H7 (cell line): ENCODE measurements at regions not wholly inside any gene's neighbourhood (a gene's known extent, or its start where the extent isn't known, plus 50 kb on each side); places are given as distances from the start of the nearest gene placed in this dataset.
"Not testable (repeated sequence)": the region's sequence is repeated elsewhere in the genome, so short reads cannot be mapped to it uniquely, and the experiment has no call there.

Source experiments
- DNase-seq: peaks from one replicate; pipeline ENCODE4 v3.0.0; 2012
- H3K27me3 ChIP-seq: 2 replicates; pipeline ENCODE4 v1.6.0; 2011; ENCODE audit warnings: mild to moderate bottlenecking, low read length; ENCODE audit not compliant: control insufficient read depth, insufficient read depth
- H3K36me3 ChIP-seq: replicated peaks from 2 replicates; pipeline ENCODE4 v1.5.1; 2011; ENCODE audit warnings: low read length; ENCODE audit not compliant: control insufficient read depth, insufficient read depth
- H3K4me3 ChIP-seq: 2 replicates; pipeline ENCODE4 v1.5.1; 2011; ENCODE audit warnings: low read depth, mild to moderate bottlenecking, control low read depth, low read length, moderate library complexity; ENCODE audit not compliant: insufficient read depth

DNA sequence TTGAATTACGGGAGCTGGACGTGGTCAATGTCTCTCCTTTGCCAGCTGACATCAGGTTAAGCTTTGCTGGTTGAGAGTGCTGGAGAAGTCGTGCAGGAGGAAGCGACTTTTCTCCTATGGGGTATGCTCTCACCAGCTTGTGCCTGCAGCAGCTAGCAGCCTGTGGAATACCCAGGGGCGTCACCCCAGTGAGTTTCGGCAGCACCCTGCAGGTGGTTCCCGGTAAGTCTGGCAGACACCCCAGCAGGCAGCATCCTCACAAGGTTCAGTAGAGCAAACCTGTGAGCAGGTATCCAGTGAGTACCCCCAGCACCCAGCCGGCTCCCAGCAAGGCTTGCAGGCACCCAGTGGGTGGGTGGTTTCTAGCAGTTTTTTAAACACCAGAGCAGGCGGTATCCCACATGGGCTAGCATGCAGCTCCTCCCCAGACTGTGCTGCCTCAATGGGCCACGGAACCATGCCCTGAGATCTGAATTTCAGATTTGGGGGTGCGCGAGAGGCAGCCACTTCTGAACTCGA, 74.8 kb upstream of the SVIL start:
- H3K27me3 ChIP-seq, result no peaks in the 10 kb centered on the region
- DNase-seq, result no peak
- H3K36me3 ChIP-seq, result no peaks in the 10 kb centered on the region
- no peak overlapping the region for H3K4me3 ChIP-seq

DNA sequence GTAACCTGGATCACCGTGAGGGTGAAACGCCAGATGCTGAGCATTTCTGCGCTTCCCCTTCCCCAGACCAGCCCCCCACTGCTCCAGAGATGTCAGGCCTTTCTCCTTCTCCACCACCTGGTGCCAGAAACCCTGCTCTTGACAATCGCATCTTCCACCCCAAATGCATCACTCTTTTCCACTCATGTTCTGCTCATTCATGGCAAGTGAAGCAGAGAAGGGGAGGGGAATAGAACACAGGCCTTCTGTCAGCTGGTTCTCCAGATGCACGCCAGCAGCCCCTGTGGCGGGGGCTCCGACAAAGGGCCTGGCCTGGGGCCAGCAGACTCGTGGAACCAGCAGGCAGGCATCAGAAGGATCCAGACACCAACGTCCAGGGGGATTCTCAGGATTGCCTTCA, 68.5 kb upstream of the SVIL start:
- Histone ChIP-seq H3K4me3 (no peak overlapping the region), H3K36me3 (no peaks in the 10 kb centered on the region)
- peak; percentile 56 for DNase-seq

DNA sequence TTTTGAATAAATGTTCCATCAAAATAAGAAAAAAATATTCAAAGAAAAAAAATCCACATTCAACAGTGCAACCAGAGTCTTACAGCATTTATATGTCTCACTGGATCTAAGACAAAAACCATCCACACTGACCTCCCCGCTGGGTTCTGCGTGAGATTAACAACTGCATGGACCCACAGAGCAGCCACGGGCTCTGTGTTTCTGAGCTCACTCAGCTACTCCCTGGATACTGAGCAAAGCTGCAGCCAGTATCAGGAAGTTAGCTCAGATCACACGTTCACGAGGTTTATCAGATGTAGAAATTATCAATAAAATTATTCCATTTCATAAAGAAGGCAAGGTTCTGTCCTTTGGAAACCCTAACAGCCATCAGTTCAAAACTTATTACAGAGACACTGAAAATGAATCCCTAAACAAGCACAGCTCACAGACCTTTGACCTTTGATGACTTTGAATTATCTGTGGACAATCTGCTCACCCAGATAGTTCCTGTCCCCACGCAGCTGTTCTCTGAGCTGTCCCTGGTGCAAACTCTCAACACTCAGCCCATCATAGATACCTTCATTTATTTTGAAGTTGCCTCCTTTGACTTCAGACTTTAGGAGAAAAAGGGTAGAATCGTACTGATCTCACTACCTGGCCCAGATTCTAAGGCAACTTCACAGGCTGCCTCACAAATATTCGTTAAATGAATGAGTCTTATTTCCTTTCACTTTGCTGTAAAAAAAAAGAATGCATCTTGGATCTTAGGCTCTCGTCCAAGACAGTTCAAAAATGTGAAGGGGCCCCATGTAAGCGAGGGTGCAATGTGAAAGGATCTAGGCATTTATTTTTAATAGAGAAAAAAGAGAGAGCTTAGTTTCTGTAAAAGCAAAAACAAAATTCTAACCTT, 67.7 kb upstream of the SVIL start:
- no peak for DNase-seq
- Histone ChIP-seq H3K27me3 (no peaks in the 10 kb centered on the region), H3K36me3 (no peaks in the 10 kb centered on the region), H3K4me3 (no peak overlapping the region)

More for the DNA sequence above, 68.5 kb upstream of the SVIL start:
- no peaks in the 10 kb centered on the region for H3K27me3 ChIP-seq

- Histone ChIP-seq H3K27me3 (no peaks in the 10 kb centered on the region), H3K36me3 (no peaks in the 10 kb centered on the region), H3K4me3 (no peak overlapping the region)
- no peak for DNase-seq
These were observed 66.5 kb upstream of the SVIL start for GRCh38 chr10:29701306-29701705.

DNA sequence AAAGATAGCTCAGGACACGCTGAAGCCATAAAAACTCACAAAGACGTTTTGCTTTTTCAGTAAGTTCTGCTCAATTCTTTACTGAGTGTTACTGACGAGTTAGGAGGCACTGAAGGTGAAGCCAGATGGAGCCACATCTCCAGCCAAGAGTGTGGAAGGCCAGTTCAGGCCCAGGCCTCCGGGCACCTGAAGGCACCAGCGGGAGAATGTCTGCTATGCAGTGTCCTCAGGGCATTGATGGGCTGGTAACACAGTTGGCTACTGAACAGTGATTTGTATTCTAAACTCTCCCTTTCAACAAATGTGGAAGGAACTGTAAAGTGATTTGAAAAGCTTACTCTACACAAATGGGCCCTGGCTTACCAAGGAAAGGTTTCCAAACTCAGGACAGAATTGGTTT, 64.8 kb upstream of the SVIL start:
- Histone ChIP-seq H3K4me3 (no peak overlapping the region), H3K27me3 (no peaks in the 10 kb centered on the region), H3K36me3 (no peaks in the 10 kb centered on the region)
- no peak for DNase-seq

DNA sequence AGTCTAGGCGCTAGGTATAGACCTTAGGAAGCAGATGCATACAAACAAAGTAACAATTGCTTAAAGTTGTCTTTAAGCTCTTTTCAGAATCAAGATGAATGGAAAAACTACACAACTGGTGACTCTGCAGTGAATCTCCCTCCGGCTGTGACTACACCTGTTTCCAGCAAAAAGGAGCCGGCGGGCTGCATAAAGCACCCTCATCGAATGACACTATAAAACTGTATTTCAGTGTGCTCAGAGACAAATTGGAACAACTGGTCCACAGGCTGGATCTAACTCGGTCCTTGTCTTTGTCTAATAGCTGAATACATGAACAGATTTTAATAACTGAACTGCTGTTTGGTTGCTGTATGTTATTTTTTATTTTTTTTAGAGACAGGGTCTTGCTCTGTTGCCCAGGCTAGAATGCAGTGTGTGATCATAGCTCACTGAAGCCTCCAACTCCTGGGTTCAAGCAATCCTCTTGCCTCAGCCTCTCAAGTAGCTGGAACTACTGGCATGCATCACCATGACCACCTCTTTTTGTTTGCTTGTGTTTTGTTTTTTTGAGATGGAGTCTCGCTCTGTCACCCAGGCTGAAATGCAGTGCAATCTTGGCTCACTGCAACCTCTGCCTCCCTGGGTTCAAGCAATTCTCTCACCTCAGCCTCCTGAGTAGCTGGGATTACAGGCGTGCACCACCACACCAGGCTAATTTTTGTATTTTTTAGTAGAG, 64.2 kb upstream of the SVIL start:
- no peaks in the 10 kb centered on the region for H3K36me3 ChIP-seq
- no peaks in the 10 kb centered on the region for H3K27me3 ChIP-seq
- DNase-seq, result no peak
- H3K4me3 ChIP-seq, result no peak overlapping the region

- not testable (repeated sequence) for DNase-seq, H3K27me3 ChIP-seq, H3K36me3 ChIP-seq, H3K4me3 ChIP-seq
These were observed 61.8 kb upstream of the SVIL start for GRCh38 chr10:29696581-29696980.

DNA sequence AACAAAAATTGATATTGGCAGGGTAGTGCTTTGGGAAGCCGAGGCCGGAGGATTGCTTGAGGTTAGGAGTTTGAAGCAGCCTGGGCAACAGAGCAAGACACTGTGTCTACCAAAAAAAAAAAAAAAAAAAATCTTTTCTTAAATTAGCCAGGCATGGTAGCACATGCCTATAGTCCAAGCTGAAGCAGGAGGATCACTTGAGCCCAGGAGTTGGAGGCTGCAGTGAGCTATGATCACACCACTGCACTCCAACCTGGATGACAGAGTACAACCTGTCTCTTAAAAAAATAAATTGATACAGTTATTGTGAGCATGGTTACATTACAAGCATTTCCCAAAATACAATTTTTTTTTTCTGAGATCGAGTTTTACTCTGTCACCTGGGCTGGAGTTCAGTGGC, 59.4 kb upstream of the SVIL start:
- no peak overlapping the region for H3K4me3 ChIP-seq
- H3K36me3 ChIP-seq, result no peaks in the 10 kb centered on the region
- no peak for DNase-seq
- no peaks in the 10 kb centered on the region for H3K27me3 ChIP-seq

DNA sequence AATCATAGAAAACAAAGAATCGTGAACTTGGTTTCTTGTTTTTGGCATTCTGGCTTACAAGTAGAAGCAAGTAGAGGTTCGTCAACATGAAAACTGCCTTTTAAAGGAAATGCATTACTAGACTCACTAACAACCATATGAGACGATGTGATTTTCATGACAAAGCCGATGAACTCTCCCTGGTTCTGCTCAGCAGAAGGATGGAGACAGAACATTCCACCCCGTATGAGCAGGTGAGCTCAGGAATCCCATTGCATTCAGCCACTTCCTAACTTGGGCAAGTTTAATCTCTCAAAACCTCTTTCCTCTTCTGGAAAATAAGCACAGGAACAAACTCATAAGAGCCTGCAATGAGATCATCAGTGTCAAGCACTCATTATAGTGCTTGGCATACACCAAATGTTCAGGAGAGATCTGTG, 57.4 kb upstream of the SVIL start:
- no peaks in the 10 kb centered on the region for H3K27me3 ChIP-seq
- peak; percentile 68 for DNase-seq
- H3K36me3 ChIP-seq, result no peaks in the 10 kb centered on the region
- H3K4me3 ChIP-seq, result no peak overlapping the region

GRCh38 chr10:29691564-29692072, 56.8 kb upstream of the SVIL start:
- H3K27me3 ChIP-seq, result no peaks in the 10 kb centered on the region
- DNase-seq, result peak; percentile 46

GRCh38 chr10:29689001-29689400, 54.2 kb upstream of the SVIL start:
- no peaks in the 10 kb centered on the region for H3K27me3 ChIP-seq
- H3K36me3 ChIP-seq, result no peaks in the 10 kb centered on the region
- no peak for DNase-seq
- no peak overlapping the region for H3K4me3 ChIP-seq

More at GRCh38 chr10:29691564-29692072, 56.8 kb upstream of the SVIL start:
- Histone ChIP-seq H3K36me3 (no peaks in the 10 kb centered on the region), H3K4me3 (no peak overlapping the region)

- H3K36me3 ChIP-seq, result no peaks in the 10 kb centered on the region
- peak; percentile 76 for DNase-seq
- no peak overlapping the region for H3K4me3 ChIP-seq
- no peaks in the 10 kb centered on the region for H3K27me3 ChIP-seq
These were observed 53.5 kb upstream of the SVIL start for GRCh38 chr10:29688230-29688661.

- H3K36me3 ChIP-seq, result no peaks in the 10 kb centered on the region
- H3K27me3 ChIP-seq, result no peaks in the 10 kb centered on the region
- H3K4me3 ChIP-seq, result no peak overlapping the region
- DNase-seq, result no peak
These were observed 52.8 kb upstream of the SVIL start for GRCh38 chr10:29687421-29688164.

DNA sequence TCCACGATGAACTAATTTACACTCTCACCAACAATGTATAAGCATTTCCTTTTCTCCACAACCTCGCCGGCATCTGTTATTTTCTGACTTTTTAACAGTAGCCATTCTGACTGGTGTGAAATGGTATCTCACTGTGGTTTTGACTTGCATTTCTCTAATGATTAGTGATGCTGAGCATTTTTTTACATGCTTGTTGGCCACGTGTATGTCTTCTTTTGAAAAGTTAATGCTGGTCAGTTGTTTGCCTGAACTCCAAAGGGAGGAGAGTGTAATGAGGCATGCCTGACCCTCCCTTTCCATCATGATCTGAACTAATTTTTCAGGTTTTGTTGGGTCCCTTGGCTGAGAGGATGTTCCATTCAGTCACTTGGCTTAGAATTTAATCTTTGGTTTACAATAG, 50.7 kb upstream of the SVIL start:
- no peaks in the 10 kb centered on the region for H3K36me3 ChIP-seq
- no peak overlapping the region for H3K4me3 ChIP-seq
- DNase-seq, result no peak
- H3K27me3 ChIP-seq, result no peaks in the 10 kb centered on the region
